ENCODE measurements at regions not wholly inside any gene's neighbourhood (a gene's known extent, or its start where the extent isn't known, plus 50 kb on each side); places are given as distances from the start of the nearest gene placed in this dataset.
A peak's percentile ranks its signal among the peaks of the same experiment; 100 is the strongest.

DNA sequence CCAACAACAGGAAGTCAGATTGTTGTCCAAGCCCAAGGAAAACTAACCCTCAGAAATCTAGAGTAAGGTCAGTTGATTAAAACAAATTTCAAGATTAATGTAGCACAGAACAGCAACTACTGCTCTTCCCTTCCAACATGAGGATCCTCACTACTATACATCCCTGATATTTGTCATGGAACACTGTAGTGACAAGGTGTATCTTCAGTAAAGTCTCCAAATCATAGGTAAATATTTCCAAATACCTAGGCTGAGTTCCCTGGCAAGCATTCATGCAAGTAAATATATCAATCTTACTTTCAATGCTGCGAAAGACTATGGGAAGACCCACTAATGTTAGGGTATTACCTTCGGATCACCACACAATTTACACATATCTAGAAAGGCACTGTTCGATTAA lies 986.9 kb upstream of the ARRDC3 start:
- ChIA-PET POLR2A (no interaction called here), CTCF (no interaction called here)
- H3K4me3 ChIP-seq (ENCODE audit: low read depth, low read length), result no peak overlapping the region
- TF ChIP-seq, protein P1, sequence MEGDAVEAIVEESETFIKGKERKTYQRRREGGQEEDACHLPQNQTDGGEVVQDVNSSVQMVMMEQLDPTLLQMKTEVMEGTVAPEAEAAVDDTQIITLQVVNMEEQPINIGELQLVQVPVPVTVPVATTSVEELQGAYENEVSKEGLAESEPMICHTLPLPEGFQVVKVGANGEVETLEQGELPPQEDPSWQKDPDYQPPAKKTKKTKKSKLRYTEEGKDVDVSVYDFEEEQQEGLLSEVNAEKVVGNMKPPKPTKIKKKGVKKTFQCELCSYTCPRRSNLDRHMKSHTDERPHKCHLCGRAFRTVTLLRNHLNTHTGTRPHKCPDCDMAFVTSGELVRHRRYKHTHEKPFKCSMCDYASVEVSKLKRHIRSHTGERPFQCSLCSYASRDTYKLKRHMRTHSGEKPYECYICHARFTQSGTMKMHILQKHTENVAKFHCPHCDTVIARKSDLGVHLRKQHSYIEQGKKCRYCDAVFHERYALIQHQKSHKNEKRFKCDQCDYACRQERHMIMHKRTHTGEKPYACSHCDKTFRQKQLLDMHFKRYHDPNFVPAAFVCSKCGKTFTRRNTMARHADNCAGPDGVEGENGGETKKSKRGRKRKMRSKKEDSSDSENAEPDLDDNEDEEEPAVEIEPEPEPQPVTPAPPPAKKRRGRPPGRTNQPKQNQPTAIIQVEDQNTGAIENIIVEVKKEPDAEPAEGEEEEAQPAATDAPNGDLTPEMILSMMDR (IDR thresholded peaks at IDR 0.05; ENCODE audit: insufficient read depth, low read length, missing control alignments), result no peak
- no peak for DNase-seq (ENCODE audit: low read depth, low spot score)

GRCh38 chr5:92369587-92369986 lies 986.5 kb upstream of the ARRDC3 start:
- ChIA-PET CTCF (no interaction called here), POLR2A (no interaction called here)
- no peak overlapping the region for H3K4me3 ChIP-seq (ENCODE audit: low read depth, low read length)

DNA sequence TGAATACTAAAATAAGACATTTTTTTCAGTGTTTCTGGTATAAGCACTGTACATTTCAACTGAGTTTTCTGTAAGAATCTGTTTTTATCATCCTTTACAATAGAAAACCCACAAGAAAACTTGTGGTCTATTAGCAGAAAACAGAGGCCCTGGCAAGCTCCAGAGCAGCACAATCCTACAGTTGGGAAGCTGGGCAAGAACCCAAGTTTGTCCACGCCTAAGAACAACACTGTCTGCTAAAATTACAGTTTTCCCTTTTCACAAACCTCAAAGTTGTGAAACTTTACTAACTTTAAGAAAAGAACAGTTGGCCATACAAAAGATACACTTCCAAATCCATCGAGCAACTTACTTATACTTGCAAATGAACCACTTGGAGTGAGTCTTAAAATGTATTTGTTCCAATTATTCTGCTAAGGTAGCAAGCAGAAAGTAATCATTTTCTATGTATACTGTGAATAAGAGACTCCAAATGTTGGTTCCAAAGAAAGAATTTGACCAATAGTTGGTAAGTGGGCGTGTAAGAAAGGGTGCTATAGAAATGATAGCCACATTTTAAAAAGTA lies 982.0 kb upstream of the ARRDC3 start:
- peak; percentile 23 for DNase-seq (ENCODE audit: low read depth, low spot score)
- ChIA-PET CTCF (no interaction called here), POLR2A (no interaction called here)
- TF ChIP-seq, protein P1 (IDR thresholded peaks at IDR 0.05; ENCODE audit: insufficient read depth, low read length, missing control alignments), result no peak
- H3K4me3 ChIP-seq (ENCODE audit: low read depth, low read length), result no peak overlapping the region

More at GRCh38 chr5:92369587-92369986, 986.5 kb upstream of the ARRDC3 start:
- DNase-seq (ENCODE audit: low read depth, low spot score), result no peak
- TF ChIP-seq, protein P1 (IDR thresholded peaks at IDR 0.05; ENCODE audit: insufficient read depth, low read length, missing control alignments), result no peak

- peak; percentile 16 for DNase-seq (ENCODE audit: low read depth, low spot score)
Measured at GRCh38 chr5:92353107-92354030, 970.3 kb upstream of the ARRDC3 start.

GRCh38 chr5:92337772-92338234 lies 954.7 kb upstream of the ARRDC3 start:
- CTCF ChIA-PET, result interaction anchor here (1.0 kb wide), 1 partner anchor 11 kb away, joined by 3 read pairs; no protein-coding TSS in a partner anchor
- no peak overlapping the region for H3K4me3 ChIP-seq (ENCODE audit: low read depth, low read length)
- POLR2A ChIA-PET, result no interaction called here
- DNase-seq (ENCODE audit: low read depth, low spot score), result peak; percentile 16
- TF ChIP-seq, protein P1 (IDR thresholded peaks at IDR 0.05; ENCODE audit: insufficient read depth, low read length, missing control alignments), result no peak

More at GRCh38 chr5:92353107-92354030, 970.3 kb upstream of the ARRDC3 start:
- no peak overlapping the region for H3K4me3 ChIP-seq (ENCODE audit: low read depth, low read length)
- POLR2A ChIA-PET, result no interaction called here
- TF ChIP-seq, protein P1 (IDR thresholded peaks at IDR 0.05; ENCODE audit: insufficient read depth, low read length, missing control alignments), result no peak
- CTCF ChIA-PET, result no interaction called here

- TF ChIP-seq, protein P1 (IDR thresholded peaks at IDR 0.05; ENCODE audit: insufficient read depth, low read length, missing control alignments), result no peak
- DNase-seq (ENCODE audit: low read depth, low spot score), result no peak
- CTCF ChIA-PET, result no interaction called here
- no peak overlapping the region for H3K4me3 ChIP-seq (ENCODE audit: low read depth, low read length)
- POLR2A ChIA-PET, result no interaction called here
Measured at GRCh38 chr5:92332039-92332438, 948.9 kb upstream of the ARRDC3 start.

Measured in AG04449 (cell line).